Loucy (cell line): ENCODE measurements at regions not wholly inside any gene's neighbourhood (a gene's known extent, or its start where the extent isn't known, plus 50 kb on each side); places are given as distances from the start of the nearest gene placed in this dataset.

Experiments
- CTCF ChIP-seq: fragments of 200-600 bp; sonication (generic); conservative IDR thresholded peaks from 2 replicates; pipeline ENCODE4 v1.5.1; 2014; ENCODE audit warnings: mild to moderate bottlenecking, antibody characterized with exemption, low read length
- EZH2phosphoT487 ChIP-seq: fragments of 200-600 bp; IDR thresholded peaks from 2 replicates; pipeline ENCODE4 v1.6.1; 2018; ENCODE audit warnings: antibody characterized with exemption, mild to moderate bottlenecking, moderate library complexity, borderline replicate concordance

- TF ChIP-seq CTCF: no peak
- no peak for TF ChIP-seq EZH2phosphoT487
Observed at GRCh38 chr6:130740308-130740707, 86.9 kb upstream of the SMLR1 start.
